MCF 10A (cell line): ENCODE measurements at regions not wholly inside any gene's neighbourhood (a gene's known extent, or its start where the extent isn't known, plus 50 kb on each side); places are given as distances from the start of the nearest gene placed in this dataset.

Source experiments
- BruUV-seq: library from RNA; stranded (reverse); fragments of 400-500 nt; replicated peaks from 2 replicates; lab custom pipeline; 2021; lab: Mats Ljungman, UMichigan
- CTCF ChIA-PET: fragments of 300-600 bp; sonication (Branson Sonifier 250); formaldehyde crosslinking; extraction: SDS; loops from one replicate; lab custom pipeline; 2021; ENCODE audit warnings: antibody characterized with exemption, inconsistent platforms; lab: Yijun Ruan, JAX
- POLR2A ChIA-PET: fragments of 300-600, 350-650 bp; sonication (Branson Sonifier 250); formaldehyde crosslinking; extraction: SDS; loops from one replicate; lab custom pipeline; 2020; ENCODE audit warnings: antibody characterized with exemption, inconsistent platforms; lab: Yijun Ruan, JAX
- DNase-seq: peaks from one replicate; pipeline ENCODE4 v3.0.0-alpha.2; 2018; ENCODE audit not compliant: unreplicated experiment
- H3K27ac Mint-ChIP-seq: one replicate; pipeline ENCODE4 v1.8.0; 2022; ENCODE audit warnings: mild to moderate bottlenecking, low read depth, mixed read lengths; ENCODE audit not compliant: unreplicated experiment
- H3K27me3 Mint-ChIP-seq: one replicate; pipeline ENCODE4 v1.8.0; 2022; ENCODE audit warnings: mixed read lengths; ENCODE audit not compliant: insufficient read depth, unreplicated experiment
- H3K36me3 Mint-ChIP-seq: one replicate; pipeline ENCODE4 v1.8.0; 2022; ENCODE audit warnings: mild to moderate bottlenecking, moderate library complexity, mixed read lengths; ENCODE audit not compliant: insufficient read depth, unreplicated experiment
- H3K4me1 Mint-ChIP-seq: one replicate; pipeline ENCODE4 v1.8.0; 2022; ENCODE audit warnings: mixed read lengths; ENCODE audit not compliant: insufficient read depth, unreplicated experiment
- H3K4me3 Mint-ChIP-seq: one replicate; pipeline ENCODE4 v1.8.0; 2022; ENCODE audit warnings: mild to moderate bottlenecking, moderate library complexity, mixed read lengths; ENCODE audit not compliant: unreplicated experiment
- H3K9me3 Mint-ChIP-seq: one replicate; pipeline ENCODE4 v1.8.0; 2022; ENCODE audit warnings: mixed read lengths; ENCODE audit not compliant: unreplicated experiment
- intact Hi-C: fragments of 100-400 bp; cut with micrococcal nuclease; formaldehyde crosslinking; loops from 2 replicates; pipeline ENCODE4 v1.14.1; 2022
- TF ChIP-seq, protein P1 (sequence below): fragments of 200-600 bp; IDR thresholded peaks from one replicate; pipeline ENCODE4 v1.8.0; 2022; ENCODE audit warnings: antibody characterized with exemption, mild to moderate bottlenecking; ENCODE audit not compliant: unreplicated experiment

DNA sequence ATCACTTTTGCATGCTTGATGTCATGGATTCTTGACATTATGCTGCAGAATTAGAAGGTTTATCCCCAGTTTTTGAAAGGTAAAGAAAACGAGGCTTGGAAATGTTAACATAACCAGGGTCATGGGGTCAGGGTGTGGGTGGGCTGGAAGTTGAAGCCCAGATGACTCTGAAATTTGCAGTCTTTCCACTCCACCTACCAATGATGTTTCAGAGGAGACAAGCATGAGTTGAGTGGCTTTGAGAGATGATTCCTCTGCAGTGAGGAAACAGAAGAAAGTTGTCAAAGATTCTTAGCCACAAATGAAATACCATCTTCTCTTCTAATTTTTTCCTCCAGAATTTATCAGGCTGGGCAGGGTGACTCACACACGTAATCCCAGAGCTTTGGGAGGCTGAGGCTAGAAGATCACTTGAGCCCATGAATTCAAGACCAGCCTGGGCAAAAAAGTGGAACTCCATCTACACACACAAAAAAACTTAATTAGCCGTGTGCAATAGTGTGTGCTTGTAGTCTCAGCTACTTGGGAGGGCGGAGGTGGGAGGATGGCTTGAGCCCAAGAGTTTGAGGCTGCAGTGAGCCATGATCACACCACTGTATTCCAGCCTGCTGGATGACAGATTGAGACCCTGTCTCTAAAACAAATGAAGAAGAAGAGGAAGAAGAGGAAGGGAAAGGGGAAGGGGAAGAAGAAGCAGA, 239.1 kb upstream of the AUTS2 start:
- POLR2A ChIA-PET, result no interaction called here
- Mint-ChIP-seq H3K9me3 (peaks cover 18% of the 10 kb centered on the region), H3K36me3 (no peaks in the 10 kb centered on the region), H3K27ac (no peak overlapping the region), H3K27me3 (no peaks in the 10 kb centered on the region), H3K4me3 (no peak overlapping the region), H3K4me1 (no peaks in the 10 kb centered on the region)
- no peak for DNase-seq
- intact Hi-C loops, result no loop called here
- TF ChIP-seq, protein P1, sequence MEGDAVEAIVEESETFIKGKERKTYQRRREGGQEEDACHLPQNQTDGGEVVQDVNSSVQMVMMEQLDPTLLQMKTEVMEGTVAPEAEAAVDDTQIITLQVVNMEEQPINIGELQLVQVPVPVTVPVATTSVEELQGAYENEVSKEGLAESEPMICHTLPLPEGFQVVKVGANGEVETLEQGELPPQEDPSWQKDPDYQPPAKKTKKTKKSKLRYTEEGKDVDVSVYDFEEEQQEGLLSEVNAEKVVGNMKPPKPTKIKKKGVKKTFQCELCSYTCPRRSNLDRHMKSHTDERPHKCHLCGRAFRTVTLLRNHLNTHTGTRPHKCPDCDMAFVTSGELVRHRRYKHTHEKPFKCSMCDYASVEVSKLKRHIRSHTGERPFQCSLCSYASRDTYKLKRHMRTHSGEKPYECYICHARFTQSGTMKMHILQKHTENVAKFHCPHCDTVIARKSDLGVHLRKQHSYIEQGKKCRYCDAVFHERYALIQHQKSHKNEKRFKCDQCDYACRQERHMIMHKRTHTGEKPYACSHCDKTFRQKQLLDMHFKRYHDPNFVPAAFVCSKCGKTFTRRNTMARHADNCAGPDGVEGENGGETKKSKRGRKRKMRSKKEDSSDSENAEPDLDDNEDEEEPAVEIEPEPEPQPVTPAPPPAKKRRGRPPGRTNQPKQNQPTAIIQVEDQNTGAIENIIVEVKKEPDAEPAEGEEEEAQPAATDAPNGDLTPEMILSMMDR, result no peak
- no TSS peak for BruUV-seq
- CTCF ChIA-PET, result no interaction called here

DNA sequence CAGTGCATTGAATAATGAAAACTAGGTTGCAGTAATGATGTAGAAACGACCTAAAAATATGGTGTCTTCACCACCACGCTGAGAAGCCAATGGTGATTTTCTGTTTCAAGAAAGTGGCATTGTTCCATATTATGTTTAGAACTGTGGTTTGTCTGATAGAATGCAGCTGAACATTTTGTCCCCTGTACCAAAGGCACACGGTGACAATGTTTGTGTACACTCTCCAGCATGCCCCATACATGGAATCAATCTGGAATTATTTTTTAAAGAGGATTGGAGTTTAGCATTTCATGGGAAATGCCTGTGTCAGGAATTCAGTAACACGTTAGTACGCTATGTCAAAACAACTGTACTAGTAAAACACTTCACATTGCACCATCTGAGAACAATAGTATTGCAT, 237.4 kb upstream of the AUTS2 start:
- no peaks in the 10 kb centered on the region for H3K27me3 Mint-ChIP-seq
- intact Hi-C loops, result no loop called here

GRCh38 chr7:69363136-69363535, 235.1 kb upstream of the AUTS2 start:
- Mint-ChIP-seq H3K27me3 (no peaks in the 10 kb centered on the region), H3K27ac (no peak overlapping the region), H3K36me3 (no peaks in the 10 kb centered on the region), H3K4me3 (no peak overlapping the region), H3K9me3 (peaks cover 19% of the 10 kb centered on the region), H3K4me1 (no peaks in the 10 kb centered on the region)
- POLR2A ChIA-PET, result no interaction called here
- BruUV-seq, result no TSS peak
- CTCF ChIA-PET, result interaction anchor here (0.7 kb wide), 1 partner anchor 1375 kb away, joined by 3 read pairs; no protein-coding TSS in a partner anchor
- no peak for DNase-seq
- TF ChIP-seq, protein P1, result no peak
- intact Hi-C loops, result no loop called here

More for the DNA sequence above, 237.4 kb upstream of the AUTS2 start:
- TF ChIP-seq, protein P1, result no peak
- Mint-ChIP-seq H3K4me3 (no peak overlapping the region), H3K4me1 (no peaks in the 10 kb centered on the region), H3K27ac (no peak overlapping the region), H3K9me3 (peaks cover 18% of the 10 kb centered on the region), H3K36me3 (no peaks in the 10 kb centered on the region)
- CTCF ChIA-PET, result interaction anchor here (0.7 kb wide), 1 partner anchor 126 kb away, joined by 3 read pairs; no protein-coding TSS in a partner anchor
- POLR2A ChIA-PET, result no interaction called here
- no TSS peak for BruUV-seq
- no peak for DNase-seq

DNA sequence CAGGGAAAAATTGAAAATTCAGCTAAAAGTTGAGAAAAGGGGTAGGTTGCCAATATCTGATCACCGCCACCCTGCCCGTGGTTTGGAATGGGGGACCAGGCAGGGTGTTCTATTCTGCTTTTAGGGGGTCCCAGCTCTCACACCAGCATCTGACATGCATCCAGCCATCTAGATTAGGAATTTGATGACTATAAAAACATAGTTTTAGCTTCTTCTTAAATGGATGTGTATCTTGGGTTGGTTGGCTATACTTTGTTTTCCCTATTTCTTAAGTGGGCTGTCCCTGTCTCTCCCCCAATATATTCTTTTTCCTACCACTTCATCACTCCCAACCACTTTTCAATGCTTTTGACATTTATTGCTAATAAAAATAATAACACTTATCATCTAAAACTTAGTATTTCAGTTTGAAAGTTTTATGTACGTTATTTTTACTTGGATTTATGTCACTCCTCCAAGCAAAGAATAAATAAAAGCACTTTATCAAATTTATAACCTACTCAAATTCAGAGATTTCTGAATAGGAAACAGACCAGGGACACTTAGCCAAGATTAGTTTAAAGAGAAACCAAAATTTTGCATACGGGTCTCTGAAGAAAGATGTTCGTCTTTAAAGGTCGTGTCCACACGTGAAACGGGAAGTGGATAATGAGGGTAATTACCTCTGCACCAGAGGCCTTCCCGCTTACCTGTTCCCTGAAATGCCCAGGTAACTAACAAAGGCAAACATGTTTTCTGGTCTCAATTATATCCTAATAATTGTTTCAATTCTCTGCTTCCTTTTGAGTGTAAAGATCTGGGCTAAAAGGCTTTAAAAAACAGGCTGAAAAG, 233.2 kb upstream of the AUTS2 start:
- no peaks in the 10 kb centered on the region for H3K4me1 Mint-ChIP-seq
- no TSS peak for BruUV-seq
- H3K27me3 Mint-ChIP-seq, result no peaks in the 10 kb centered on the region
- TF ChIP-seq, protein P1, result no peak
- ChIA-PET CTCF (no interaction called here), POLR2A (no interaction called here)
- no peaks in the 10 kb centered on the region for H3K36me3 Mint-ChIP-seq
- no peak for DNase-seq
- H3K9me3 Mint-ChIP-seq, result peaks cover 23% of the 10 kb centered on the region
- no peak overlapping the region for H3K27ac Mint-ChIP-seq
- H3K4me3 Mint-ChIP-seq, result no peak overlapping the region
- intact Hi-C loops, result no loop called here
